Chondrocyte (in vitro differentiated cells): ENCODE measurements at regions not wholly inside any gene's neighbourhood (a gene's known extent, or its start where the extent isn't known, plus 50 kb on each side); places are given as distances from the start of the nearest gene placed in this dataset.

Experiments used
- DNase-seq: peaks from one replicate; pipeline ENCODE4 v3.0.0; 2021; ENCODE audit warnings: mixed read lengths, low spot score
- H3K27ac Mint-ChIP-seq: one replicate; pipeline ENCODE4 v1.8.0; 2021; ENCODE audit warnings: mild to moderate bottlenecking, moderate library complexity, mixed read lengths; ENCODE audit not compliant: unreplicated experiment
- H3K27me3 Mint-ChIP-seq: 2 replicates; pipeline ENCODE4 v1.8.0; 2021; ENCODE audit warnings: low read depth, mixed read lengths
- H3K36me3 Mint-ChIP-seq: 2 replicates; pipeline ENCODE4 v1.8.0; 2021; ENCODE audit warnings: low read depth, mixed read lengths
- H3K4me1 Mint-ChIP-seq: 2 replicates; pipeline ENCODE4 v1.8.0; 2021; ENCODE audit warnings: low read depth, mild to moderate bottlenecking, mixed read lengths
- H3K4me3 Mint-ChIP-seq: one replicate; pipeline ENCODE4 v1.8.0; 2021; ENCODE audit warnings: mild to moderate bottlenecking, moderate library complexity, mixed read lengths; ENCODE audit not compliant: unreplicated experiment
- H3K9me3 Mint-ChIP-seq: 2 replicates; pipeline ENCODE4 v1.8.0; 2021; ENCODE audit warnings: low read depth, mixed read lengths
- CTCF ChIP-seq: fragments of 200-600 bp; sonication (generic); IDR thresholded peaks from 2 replicates; pipeline ENCODE4 v1.5.0; 2021; ENCODE audit warnings: antibody characterized with exemption, mild to moderate bottlenecking, moderate library complexity

GRCh38 chr1:23609971-23610370, 50.7 kb upstream of the ID3 start:
- no peak for DNase-seq
- TF ChIP-seq CTCF, result no peak
- no peaks in the 10 kb centered on the region for H3K9me3 Mint-ChIP-seq
- H3K36me3 Mint-ChIP-seq, result no peaks in the 10 kb centered on the region
- H3K4me3 Mint-ChIP-seq, result no peak overlapping the region
- peaks cover 3% of the 10 kb centered on the region for H3K27me3 Mint-ChIP-seq
- no peak overlapping the region for H3K27ac Mint-ChIP-seq
- H3K4me1 Mint-ChIP-seq, result no peaks in the 10 kb centered on the region
